ENCODE measurements at regions not wholly inside any gene's neighbourhood (a gene's known extent, or its start where the extent isn't known, plus 50 kb on each side); places are given as distances from the start of the nearest gene placed in this dataset.

DNA sequence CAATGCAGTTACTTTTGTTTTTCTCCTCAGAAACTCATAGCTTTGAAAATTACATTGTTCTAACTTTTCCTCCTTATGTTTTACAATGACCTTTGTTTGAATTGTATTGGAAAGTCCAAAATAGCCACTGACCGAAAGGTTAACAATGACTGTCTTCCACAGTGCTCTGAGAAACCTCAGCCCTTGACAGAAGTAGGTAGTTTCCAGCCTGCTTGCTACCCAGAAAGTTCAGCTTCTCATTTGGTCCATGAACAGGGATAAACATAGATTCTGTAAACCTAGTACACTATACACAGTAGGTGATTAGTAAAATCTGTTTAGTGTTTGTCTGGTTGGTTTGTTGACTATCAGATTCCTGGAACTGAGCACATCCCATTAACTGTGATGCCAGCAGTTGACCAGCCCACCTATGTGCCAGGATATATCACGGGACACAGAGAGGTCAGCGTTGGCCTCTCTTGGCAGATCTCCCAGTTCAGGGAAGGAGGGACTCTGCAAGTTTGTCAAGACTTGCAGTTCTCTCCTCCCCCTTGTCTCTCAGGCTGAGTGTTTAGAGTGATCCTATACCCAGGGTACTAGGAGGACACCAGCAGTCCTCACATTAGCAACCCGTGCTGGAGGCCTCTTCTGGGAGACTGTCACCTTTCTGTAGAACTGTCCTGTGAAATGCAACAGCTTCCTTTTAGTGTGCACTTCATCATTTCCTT is 297.6 kb downstream of the ARHGAP12 start:
- TF ChIP-seq, protein P1, sequence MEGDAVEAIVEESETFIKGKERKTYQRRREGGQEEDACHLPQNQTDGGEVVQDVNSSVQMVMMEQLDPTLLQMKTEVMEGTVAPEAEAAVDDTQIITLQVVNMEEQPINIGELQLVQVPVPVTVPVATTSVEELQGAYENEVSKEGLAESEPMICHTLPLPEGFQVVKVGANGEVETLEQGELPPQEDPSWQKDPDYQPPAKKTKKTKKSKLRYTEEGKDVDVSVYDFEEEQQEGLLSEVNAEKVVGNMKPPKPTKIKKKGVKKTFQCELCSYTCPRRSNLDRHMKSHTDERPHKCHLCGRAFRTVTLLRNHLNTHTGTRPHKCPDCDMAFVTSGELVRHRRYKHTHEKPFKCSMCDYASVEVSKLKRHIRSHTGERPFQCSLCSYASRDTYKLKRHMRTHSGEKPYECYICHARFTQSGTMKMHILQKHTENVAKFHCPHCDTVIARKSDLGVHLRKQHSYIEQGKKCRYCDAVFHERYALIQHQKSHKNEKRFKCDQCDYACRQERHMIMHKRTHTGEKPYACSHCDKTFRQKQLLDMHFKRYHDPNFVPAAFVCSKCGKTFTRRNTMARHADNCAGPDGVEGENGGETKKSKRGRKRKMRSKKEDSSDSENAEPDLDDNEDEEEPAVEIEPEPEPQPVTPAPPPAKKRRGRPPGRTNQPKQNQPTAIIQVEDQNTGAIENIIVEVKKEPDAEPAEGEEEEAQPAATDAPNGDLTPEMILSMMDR (conservative IDR thresholded peaks at IDR 0.05; ENCODE audit: low read depth, low read length): no peak
- DNase-seq (ENCODE audit: low read depth): peak; percentile 12
- no peak overlapping the region for H3K4me3 ChIP-seq (ENCODE audit: low read depth, low read length)

DNA sequence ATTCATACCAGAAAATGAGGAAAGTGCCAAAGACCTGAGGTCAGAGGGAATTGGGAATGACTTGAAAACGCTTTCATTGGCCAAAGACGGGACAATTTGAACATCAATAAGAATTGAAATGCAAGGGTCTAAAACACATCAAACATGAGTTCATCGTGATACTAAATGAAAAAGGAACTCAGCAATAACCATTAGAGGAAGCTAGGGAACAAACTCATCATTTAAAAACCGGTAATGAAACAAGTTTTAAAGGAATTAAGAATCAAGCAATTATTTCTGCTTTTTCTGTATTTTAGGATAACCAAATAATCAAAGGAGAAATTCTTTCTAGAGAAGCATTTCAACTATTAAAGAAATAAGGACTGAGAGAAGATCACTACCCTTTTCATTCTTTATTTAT is 303.1 kb downstream of the ARHGAP12 start:
- TF ChIP-seq, protein P1 (conservative IDR thresholded peaks at IDR 0.05; ENCODE audit: low read depth, low read length): no peak
- H3K4me3 ChIP-seq (ENCODE audit: low read depth, low read length): no peak overlapping the region

DNA sequence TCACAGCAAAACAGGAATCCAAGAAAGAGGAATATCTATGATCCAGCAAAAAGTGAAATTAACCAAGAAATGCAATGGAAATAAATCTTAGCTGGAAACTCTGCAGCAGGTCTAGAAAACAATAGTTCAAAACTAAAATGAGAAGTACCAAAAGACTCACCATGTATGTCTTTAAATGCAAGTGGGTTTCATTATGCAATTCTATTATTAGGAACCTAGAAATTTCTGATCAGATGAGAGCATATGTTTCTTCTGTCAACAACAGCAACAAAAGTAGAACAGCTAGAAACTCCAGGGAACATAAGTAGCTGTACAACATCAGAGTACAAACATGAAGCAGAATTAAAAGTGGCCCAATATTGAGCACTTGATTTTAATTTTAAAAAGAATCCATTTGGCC is 304.0 kb downstream of the ARHGAP12 start:
- no peak overlapping the region for H3K4me3 ChIP-seq (ENCODE audit: low read depth, low read length)
- TF ChIP-seq, protein P1 (conservative IDR thresholded peaks at IDR 0.05; ENCODE audit: low read depth, low read length): no peak
- DNase-seq (ENCODE audit: low read depth): no peak

More for the DNA sequence above, 303.1 kb downstream of the ARHGAP12 start:
- DNase-seq (ENCODE audit: low read depth): no peak

DNA sequence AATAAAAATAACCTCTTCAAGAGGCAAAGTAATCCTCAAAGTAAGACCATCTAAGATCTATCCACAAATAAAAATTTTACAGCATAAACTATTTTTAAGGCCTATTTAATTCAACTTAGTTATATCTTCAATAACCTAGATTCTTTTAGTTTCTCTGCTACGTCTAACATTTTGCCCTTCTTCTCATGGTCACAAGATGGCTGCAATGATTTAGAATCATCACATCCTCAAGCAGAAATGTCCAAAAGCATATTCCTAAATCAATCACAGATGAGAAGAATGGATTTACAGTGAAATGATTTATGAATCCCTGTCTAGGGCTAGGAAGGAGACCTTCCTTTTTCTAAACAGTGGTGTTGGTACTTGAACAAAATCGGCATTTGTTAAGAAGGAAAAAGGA is 304.7 kb downstream of the ARHGAP12 start:
- DNase-seq (ENCODE audit: low read depth): no peak
- TF ChIP-seq, protein P1 (conservative IDR thresholded peaks at IDR 0.05; ENCODE audit: low read depth, low read length): no peak
- H3K4me3 ChIP-seq (ENCODE audit: low read depth, low read length): no peak overlapping the region

DNA sequence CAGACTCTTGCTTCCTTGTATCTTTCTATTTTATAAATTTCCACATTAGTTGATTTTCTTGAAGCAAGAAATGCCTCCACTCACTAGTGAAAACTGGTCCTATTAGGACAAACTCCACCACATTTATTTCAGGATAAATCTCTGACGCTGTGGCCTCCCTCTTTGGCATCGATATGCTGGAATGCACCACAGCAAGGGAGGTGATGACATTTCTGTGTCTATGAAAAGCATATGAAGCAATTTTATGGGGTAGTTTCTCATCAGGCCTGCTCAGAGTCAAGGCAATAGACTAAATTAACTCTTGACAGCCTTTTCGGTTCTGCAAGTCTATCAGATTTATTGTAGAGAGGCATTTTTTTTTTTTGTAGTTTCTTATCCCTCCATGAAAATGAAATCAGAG is 304.4 kb downstream of the ZEB1 start:
- DNase-seq (ENCODE audit: low read depth): no peak
- TF ChIP-seq, protein P1 (conservative IDR thresholded peaks at IDR 0.05; ENCODE audit: low read depth, low read length): no peak
- H3K4me3 ChIP-seq (ENCODE audit: low read depth, low read length): no peak overlapping the region

DNA sequence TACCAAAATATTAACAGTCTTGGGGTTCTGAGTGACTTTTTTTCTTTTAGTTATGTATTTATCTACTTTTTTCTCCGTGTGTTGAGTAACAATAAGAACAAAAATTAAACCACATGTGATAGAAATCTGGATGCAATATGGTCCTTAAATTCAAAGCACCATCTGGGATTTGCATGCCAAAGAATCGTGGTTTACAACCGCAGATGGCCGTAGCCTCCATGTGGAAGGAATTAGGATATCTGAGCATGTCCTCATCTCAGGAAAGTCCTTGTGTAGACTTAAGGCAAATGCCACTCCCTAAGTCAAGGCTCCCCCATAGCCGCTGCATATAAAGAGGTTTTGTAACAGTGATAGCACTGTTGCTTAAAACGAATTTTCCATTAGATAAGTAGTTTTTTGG is 304.0 kb downstream of the ZEB1 start:
- DNase-seq (ENCODE audit: low read depth): no peak
- TF ChIP-seq, protein P1 (conservative IDR thresholded peaks at IDR 0.05; ENCODE audit: low read depth, low read length): no peak
- H3K4me3 ChIP-seq (ENCODE audit: low read depth, low read length): no peak overlapping the region

DNA sequence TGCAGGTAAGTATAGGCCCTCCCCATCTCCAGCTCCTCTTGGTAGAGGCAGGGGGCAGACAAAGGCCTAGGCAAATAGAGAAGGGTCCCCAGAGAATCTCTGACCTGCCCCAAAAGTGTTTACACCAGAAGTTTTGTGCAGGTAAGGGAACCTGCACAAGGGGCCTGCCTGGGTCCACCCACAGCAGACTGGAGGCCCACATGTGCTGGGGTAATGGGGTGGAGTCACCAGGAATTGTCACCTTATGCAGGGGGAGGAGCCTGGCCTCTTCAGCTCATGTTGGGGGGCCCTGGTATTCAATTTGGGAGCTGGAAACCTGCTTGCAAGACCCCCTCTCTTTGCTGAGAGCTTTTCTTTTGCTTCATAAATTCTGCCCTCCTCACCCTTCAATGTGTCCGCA is 302.7 kb downstream of the ZEB1 start:
- TF ChIP-seq, protein P1 (conservative IDR thresholded peaks at IDR 0.05; ENCODE audit: low read depth, low read length): no peak
- no peak for DNase-seq (ENCODE audit: low read depth)
- H3K4me3 ChIP-seq (ENCODE audit: low read depth, low read length): no peak overlapping the region

All from epithelial cell of proximal tubule (primary cell).